Kidney (tissue), 13 donors: ENCODE measurements at regions not wholly inside any gene's neighbourhood (a gene's known extent, or its start where the extent isn't known, plus 50 kb on each side); places are given as distances from the start of the nearest gene placed in this dataset.
A peak's percentile ranks its signal among the peaks of the same experiment; 100 is the strongest.

Experiments
- DNase-seq, 5 donors: peaks; one replicate each; pipeline ENCODE4 v3.0.0-alpha.2; 2013 to 2020
- FAIRE-seq: peaks from 2 replicates; lab custom pipeline; 2012; peaks lifted over from hg19 to GRCh38; lab: Jason Lieb, UNC
- H3K27ac ChIP-seq, 2 donors: one replicate each; pipeline ENCODE4 v1.7.0; 2013; ENCODE audit warnings: low read depth in 2 of 2, low read length in 2 of 2, inconsistent platforms in 1 of 2
- H3K27me3 ChIP-seq: one replicate; pipeline ENCODE4 v1.7.1; 2013; ENCODE audit warnings: low read length, inconsistent platforms; ENCODE audit not compliant: control insufficient read depth, insufficient read depth
- H3K36me3 ChIP-seq, 3 donors: one replicate each; pipeline versions ENCODE4 v1.7.0 to v1.7.1; 2013; ENCODE audit warnings: low read length in 3 of 3, control low read depth in 1 of 3, inconsistent platforms in 1 of 3; ENCODE audit not compliant: insufficient read depth in 3 of 3, control insufficient read depth in 2 of 3
- H3K4me1 ChIP-seq, 3 donors: one replicate each; pipeline versions ENCODE4 v1.7.0 to v1.7.1; 2013; ENCODE audit warnings: low read length in 3 of 3, inconsistent platforms in 1 of 3, low read depth in 1 of 3; ENCODE audit not compliant: control insufficient read depth in 2 of 3, insufficient read depth in 2 of 3
- H3K4me3 ChIP-seq, 3 donors: one replicate each; pipeline versions ENCODE4 v1.7.0 to v1.8.1; 2013; ENCODE audit warnings: low read length in 3 of 3, control low read depth in 1 of 3, inconsistent platforms in 1 of 3
- H3K9ac ChIP-seq, 3 donors: one replicate each; pipeline versions ENCODE4 v1.7.0 to v1.7.1; 2013; ENCODE audit warnings: low read length in 3 of 3, control low read depth in 1 of 3, inconsistent platforms in 1 of 3
- H3K9me3 ChIP-seq, 3 donors: one replicate each; pipeline versions ENCODE4 v1.7.0 to v1.7.1; 2013; ENCODE audit warnings: low read length in 3 of 3, control low read depth in 1 of 3, inconsistent platforms in 1 of 3; ENCODE audit not compliant: control insufficient read depth in 2 of 3, insufficient read depth in 1 of 3
- intact Hi-C: fragments of 100-400 bp; cut with DNase I; formaldehyde crosslinking; loops from one replicate; pipeline ENCODE4 v1.11.1; 2022
- TF ChIP-seq, protein P1 (sequence below): IDR thresholded peaks from 3 replicates; pipeline ENCODE4 v1.5.1; 2012; ENCODE audit warnings: mild to moderate bottlenecking, moderate library complexity, borderline replicate concordance; ENCODE audit not compliant: insufficient read depth; ENCODE audit errors: extremely low read depth
- donor health status: control.
- donor health status: control.
- donor health status: control.
- donor health status: control.
- donor health status: control.
- donor health status: DM: yes; HTN: yes; CAD: no.
- donor health status: Normal renal cell carcinoma (clear cell type).

DNA sequence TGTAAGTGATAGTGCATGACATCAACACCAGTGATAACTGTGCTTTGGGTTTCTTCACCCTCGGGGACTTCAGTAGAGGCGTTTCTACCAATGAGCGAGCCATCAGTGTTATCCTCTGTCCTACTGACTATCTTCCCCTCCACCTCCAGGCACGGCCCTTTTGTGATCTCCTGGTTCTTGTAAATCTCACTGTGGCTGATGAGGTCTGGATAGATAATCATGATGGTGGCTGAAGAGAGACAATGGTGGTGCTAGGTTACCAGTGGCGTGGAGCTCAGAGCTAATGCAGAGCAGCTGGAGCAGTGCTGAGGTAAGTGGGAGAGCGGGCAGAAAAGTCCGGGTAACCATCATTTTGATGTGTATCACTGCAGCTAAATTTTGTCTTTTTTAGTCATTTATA lies 816.6 kb downstream of the GLUD2 start:
- intact Hi-C loops, result no loop called here
- H3K36me3 ChIP-seq, result no peaks in the 10 kb centered on the region
- TF ChIP-seq, protein P1, sequence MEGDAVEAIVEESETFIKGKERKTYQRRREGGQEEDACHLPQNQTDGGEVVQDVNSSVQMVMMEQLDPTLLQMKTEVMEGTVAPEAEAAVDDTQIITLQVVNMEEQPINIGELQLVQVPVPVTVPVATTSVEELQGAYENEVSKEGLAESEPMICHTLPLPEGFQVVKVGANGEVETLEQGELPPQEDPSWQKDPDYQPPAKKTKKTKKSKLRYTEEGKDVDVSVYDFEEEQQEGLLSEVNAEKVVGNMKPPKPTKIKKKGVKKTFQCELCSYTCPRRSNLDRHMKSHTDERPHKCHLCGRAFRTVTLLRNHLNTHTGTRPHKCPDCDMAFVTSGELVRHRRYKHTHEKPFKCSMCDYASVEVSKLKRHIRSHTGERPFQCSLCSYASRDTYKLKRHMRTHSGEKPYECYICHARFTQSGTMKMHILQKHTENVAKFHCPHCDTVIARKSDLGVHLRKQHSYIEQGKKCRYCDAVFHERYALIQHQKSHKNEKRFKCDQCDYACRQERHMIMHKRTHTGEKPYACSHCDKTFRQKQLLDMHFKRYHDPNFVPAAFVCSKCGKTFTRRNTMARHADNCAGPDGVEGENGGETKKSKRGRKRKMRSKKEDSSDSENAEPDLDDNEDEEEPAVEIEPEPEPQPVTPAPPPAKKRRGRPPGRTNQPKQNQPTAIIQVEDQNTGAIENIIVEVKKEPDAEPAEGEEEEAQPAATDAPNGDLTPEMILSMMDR, result no peak
- H3K27ac ChIP-seq, result no peak overlapping the region
- H3K27me3 ChIP-seq, result no peaks in the 10 kb centered on the region
- H3K9me3 ChIP-seq, result no peaks in the 10 kb centered on the region
- no peak overlapping the region for H3K9ac ChIP-seq
- FAIRE-seq (no peak), DNase-seq (no peak)
- no peaks in the 10 kb centered on the region for H3K4me1 ChIP-seq
- H3K4me3 ChIP-seq, result no peak overlapping the region

DNA sequence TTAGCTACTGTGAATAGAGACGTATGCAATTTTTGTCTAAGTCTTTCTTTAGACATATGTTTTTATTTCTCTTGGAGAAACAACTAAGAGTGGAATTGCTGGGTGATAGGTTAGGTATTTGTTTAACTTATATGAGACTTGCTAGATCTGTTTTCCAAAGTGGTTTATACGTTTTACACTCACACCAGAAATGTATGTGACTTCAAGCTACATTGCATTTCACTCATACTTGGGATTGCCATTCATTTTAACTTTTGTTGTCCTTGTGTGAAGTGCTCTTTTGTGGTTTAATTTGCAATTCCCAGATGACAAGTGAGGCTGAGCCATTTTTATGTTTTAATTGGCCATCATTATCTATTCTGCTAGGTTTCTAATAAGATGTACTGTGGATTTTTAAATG lies 817.2 kb downstream of the GLUD2 start:
- intact Hi-C loops, result no loop called here
- H3K4me1 ChIP-seq, result no peaks in the 10 kb centered on the region
- no peak for FAIRE-seq
- H3K27ac ChIP-seq, result no peak overlapping the region
- H3K36me3 ChIP-seq, result no peaks in the 10 kb centered on the region
- TF ChIP-seq, protein P1, result no peak
- no peak overlapping the region for H3K9ac ChIP-seq
- H3K27me3 ChIP-seq, result no peaks in the 10 kb centered on the region
- DNase-seq, result no peak
- H3K9me3 ChIP-seq, result no peaks in the 10 kb centered on the region
- H3K4me3 ChIP-seq, result no peak overlapping the region

DNA sequence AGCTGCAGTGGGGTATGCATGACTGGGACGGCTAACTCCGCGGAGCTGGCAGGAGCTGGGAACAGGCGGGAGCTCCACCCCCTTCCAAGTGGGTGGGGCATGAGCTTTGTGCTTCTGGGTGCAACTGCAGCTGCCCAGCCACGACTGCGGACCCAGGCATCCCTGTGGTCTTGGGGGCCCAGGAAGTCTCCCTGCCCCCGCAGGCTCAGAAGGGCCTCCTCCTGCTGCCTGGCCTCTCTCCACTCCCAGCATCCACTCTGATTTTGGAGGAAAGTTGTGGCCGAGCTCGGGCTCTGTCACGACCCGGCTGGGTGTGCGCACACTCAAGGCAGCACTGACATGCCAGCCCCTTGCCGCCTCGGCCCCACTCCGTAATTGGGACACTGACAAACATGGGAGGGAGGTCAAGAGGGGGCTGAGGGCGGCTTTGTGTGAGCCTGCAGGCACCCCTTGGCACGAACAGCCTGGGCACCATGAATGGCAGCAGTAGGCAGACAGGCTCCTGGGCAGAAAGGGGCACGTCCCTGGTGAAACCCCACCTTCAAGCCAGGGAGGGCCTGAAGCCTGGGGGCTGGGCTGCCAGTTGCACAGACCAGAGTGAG lies 822.6 kb downstream of the GLUD2 start:
- FAIRE-seq, result no peak
- no peaks in the 10 kb centered on the region for H3K9me3 ChIP-seq
- H3K36me3 ChIP-seq, result no peaks in the 10 kb centered on the region
- no peaks in the 10 kb centered on the region for H3K4me1 ChIP-seq
- no peak overlapping the region for H3K9ac ChIP-seq
- no peak overlapping the region for H3K27ac ChIP-seq
- TF ChIP-seq, protein P1, result no peak
- no peaks in the 10 kb centered on the region for H3K27me3 ChIP-seq
- no peak overlapping the region for H3K4me3 ChIP-seq
- intact Hi-C loops, result no loop called here
- peak in 1 of 5 donors; percentile 59 for DNase-seq

DNA sequence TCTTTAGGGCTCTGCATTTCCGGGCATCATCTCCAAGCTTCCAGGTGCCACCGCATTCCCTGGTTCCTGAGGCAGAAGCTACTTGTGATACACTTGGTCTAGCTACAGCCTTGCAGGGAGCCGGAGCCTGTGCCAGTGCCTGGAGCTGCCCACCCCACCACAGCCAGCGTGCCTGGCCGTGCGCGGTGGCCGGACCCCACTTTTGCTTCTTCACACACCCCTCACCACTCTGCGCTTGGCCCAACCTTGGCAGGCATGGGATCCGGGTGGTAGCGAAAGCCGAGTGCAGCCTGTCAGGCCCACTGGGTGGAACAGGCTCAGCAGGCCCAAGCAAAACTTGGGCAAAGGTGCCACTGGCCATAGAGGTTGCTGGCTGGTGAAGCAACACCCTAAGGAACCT lies 823.7 kb downstream of the GLUD2 start:
- FAIRE-seq (no peak), DNase-seq (no peak)
- Histone ChIP-seq H3K4me3 (no peak overlapping the region), H3K9me3 (no peaks in the 10 kb centered on the region), H3K27ac (no peak overlapping the region), H3K36me3 (no peaks in the 10 kb centered on the region), H3K27me3 (no peaks in the 10 kb centered on the region), H3K4me1 (no peaks in the 10 kb centered on the region), H3K9ac (no peak overlapping the region)
- intact Hi-C loops, result no loop called here
- TF ChIP-seq, protein P1, result no peak
